HepG2 (cell line): ENCODE measurements at regions not wholly inside any gene's neighbourhood (a gene's known extent, or its start where the extent isn't known, plus 50 kb on each side); places are given as distances from the start of the nearest gene placed in this dataset.

ENCODE experiments used
- KDM1A ChIP-seq: IDR thresholded peaks from 2 replicates; pipeline ENCODE4 v1.6.1; 2016; ENCODE audit warnings: missing compliant biosample characterization
- NCOA1 ChIP-seq: sonication (generic); formaldehyde crosslinking; IDR thresholded peaks from 2 replicates; pipeline ENCODE4 v1.9.0; 2021; ENCODE audit warnings: missing genetic modification reagents
- NFE2L2 ChIP-seq: fragments of 150-350 bp; IDR thresholded peaks from 2 replicates; pipeline ENCODE4 v1.6.1; 2014; ENCODE audit warnings: low read length
- SIN3A ChIP-seq: IDR thresholded peaks from 2 replicates; pipeline ENCODE4 v1.6.1; 2011; ENCODE audit warnings: low read depth, mild to moderate bottlenecking, control low read depth, low read length, borderline replicate concordance
- TARDBP ChIP-seq: sonication (generic); formaldehyde crosslinking; IDR thresholded peaks from 2 replicates; pipeline ENCODE4 v1.8.0; 2022; ENCODE audit warnings: mild to moderate bottlenecking, missing genetic modification reagents
- ZFP36L1 ChIP-seq: sonication (generic); formaldehyde crosslinking; IDR thresholded peaks from 2 replicates; pipeline ENCODE4 v1.8.0; 2022; ENCODE audit warnings: mild to moderate bottlenecking, missing genetic modification reagents, moderate library complexity
- TF ChIP-seq, protein P1 (sequence below): sonication (generic); formaldehyde crosslinking; IDR thresholded peaks from 2 replicates; pipeline ENCODE4 v1.5.0; 2020; ENCODE audit warnings: mild to moderate bottlenecking, missing genetic modification reagents, moderate library complexity

DNA sequence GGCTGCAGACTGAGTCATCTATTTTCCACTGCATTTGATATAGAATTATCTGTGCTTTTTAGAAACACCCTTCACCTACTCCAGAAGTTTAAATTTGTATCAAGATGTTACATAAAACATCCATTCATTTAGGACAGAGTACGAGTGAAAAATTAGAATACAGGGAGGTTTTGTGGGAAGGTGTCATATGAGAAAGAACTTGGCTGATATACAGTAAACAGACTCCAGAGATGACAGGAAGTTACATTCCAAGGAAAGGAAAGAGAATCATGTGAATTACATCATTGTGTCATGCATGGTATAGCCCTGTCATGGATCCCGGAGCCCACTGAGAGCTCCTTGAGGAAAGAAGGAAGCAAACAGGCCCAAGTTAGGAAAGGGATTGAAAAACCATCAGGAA lies 341.5 kb upstream of the PKDCC start:
- TF ChIP-seq, protein P1, sequence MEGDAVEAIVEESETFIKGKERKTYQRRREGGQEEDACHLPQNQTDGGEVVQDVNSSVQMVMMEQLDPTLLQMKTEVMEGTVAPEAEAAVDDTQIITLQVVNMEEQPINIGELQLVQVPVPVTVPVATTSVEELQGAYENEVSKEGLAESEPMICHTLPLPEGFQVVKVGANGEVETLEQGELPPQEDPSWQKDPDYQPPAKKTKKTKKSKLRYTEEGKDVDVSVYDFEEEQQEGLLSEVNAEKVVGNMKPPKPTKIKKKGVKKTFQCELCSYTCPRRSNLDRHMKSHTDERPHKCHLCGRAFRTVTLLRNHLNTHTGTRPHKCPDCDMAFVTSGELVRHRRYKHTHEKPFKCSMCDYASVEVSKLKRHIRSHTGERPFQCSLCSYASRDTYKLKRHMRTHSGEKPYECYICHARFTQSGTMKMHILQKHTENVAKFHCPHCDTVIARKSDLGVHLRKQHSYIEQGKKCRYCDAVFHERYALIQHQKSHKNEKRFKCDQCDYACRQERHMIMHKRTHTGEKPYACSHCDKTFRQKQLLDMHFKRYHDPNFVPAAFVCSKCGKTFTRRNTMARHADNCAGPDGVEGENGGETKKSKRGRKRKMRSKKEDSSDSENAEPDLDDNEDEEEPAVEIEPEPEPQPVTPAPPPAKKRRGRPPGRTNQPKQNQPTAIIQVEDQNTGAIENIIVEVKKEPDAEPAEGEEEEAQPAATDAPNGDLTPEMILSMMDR: no peak
- TF ChIP-seq ZFP36L1 (CRISPR knock-in tag) (no peak), TARDBP (no peak), KDM1A (CRISPR knock-in tag) (no peak), NFE2L2 (no peak), NCOA1 (CRISPR knock-in tag) (no peak), SIN3A (no peak)
